Glomerular visceral epithelial cell (primary cell): ENCODE measurements at regions not wholly inside any gene's neighbourhood (a gene's known extent, or its start where the extent isn't known, plus 50 kb on each side); places are given as distances from the start of the nearest gene placed in this dataset.

ENCODE experiments used
- DNase-seq: peaks from one replicate; pipeline ENCODE4 v3.0.0-alpha.2; 2016; ENCODE audit errors: extremely low spot score

DNA sequence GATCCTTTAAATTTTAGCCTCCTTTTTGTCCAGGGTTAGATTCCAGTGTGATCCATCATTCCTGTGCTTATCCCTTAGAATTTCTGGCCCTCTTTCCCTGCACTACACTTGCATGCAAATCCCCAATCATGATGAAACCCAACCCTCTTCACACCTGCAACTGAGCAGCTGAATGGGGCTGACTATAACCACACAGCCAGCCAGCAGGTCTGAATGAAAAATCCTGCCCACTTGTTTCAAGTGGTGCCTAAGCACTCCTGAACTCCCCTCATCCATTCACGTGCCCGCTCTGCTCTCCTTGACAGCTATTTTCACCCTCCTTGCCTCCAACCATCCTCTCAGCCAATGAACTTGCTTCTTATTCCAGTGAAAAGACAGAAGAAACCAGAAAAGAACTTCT is 80.5 kb upstream of the AFF3 start:
- no peak for DNase-seq

GRCh38 chr2:100218552-100218951 is 76.2 kb upstream of the AFF3 start:
- no peak for DNase-seq

DNA sequence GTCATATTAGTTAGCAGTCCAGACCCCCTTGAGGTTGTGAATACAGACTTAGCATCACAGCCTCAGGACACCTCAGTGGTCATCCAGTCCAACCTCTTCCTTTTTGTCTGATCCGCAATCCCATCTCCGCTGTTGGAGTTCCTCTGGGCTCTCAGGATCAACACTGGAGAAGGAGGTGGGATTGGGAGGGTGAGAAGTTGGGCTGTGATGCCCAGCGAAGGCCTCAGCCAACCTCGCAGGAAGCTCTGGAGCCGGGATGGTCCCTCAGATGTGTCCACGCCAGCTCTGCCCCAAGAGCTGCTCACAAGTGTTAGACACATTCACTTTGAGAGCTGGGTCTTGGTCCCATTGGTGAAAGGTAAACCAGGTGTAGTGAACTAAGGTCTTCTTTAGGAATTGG is 74.9 kb upstream of the AFF3 start:
- no peak for DNase-seq

DNA sequence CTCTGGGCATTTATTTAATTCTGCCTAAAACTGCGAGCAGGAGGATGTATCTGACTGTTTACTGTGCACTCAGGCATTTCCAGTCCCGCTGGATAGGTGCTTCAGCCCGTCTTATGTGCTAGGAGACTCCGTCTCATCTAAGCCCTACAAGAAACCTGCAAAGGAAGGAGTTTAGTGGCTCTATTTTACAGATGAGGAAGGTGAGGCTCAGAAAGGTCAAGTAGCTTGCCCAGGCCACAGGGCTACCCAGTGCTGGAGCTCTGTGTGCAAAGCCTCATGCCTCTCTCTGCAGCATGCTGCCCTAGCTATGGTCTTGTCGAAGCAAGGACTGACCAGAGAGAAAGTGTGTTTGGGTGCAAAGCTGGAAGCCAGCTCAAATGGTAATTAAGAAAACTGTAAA is 73.6 kb upstream of the AFF3 start:
- DNase-seq: no peak

DNA sequence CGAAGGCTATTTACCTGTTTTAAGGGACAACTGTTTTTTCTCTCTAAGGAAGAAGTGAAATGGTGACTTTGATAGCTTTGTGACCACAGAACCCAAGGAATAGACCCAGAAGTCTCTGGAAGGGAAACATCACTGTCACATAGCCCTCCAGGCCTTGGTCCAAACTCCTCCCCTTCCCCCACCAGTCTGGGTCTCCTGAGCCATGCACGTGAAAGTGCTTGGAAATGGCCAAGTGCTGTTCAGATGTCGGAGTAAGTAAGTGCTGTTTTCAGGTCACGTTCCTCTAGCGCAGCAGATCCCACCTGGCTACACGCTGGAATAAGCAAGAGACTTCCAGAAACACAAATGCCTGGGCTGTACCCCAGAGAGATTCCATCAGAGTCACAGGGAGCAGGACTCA is 73.0 kb upstream of the AFF3 start:
- DNase-seq: no peak

- DNase-seq: no peak
Measured at GRCh38 chr2:100214265-100214971, 72.0 kb upstream of the AFF3 start.

- DNase-seq: no peak
Measured at GRCh38 chr2:100213595-100213994, 71.2 kb upstream of the AFF3 start.

DNA sequence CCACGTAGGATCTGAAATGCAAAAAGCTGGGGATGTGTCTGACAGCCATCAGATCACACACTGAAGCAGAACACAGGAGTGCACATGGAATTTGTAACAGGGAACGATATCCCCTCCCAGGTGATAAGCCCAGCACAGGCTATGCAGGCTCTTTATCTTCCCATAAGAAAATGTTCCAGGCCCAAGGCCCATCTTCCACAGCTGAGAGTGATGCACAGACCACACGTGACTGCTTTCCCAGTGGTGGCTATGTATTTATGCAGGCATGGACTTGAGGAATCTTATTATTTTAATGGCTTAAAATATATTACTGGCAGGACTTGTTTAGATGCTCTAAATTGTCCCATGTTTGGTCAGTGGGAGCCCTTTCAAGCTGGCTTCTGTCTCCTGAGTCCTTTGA is 70.5 kb upstream of the AFF3 start:
- no peak for DNase-seq

DNA sequence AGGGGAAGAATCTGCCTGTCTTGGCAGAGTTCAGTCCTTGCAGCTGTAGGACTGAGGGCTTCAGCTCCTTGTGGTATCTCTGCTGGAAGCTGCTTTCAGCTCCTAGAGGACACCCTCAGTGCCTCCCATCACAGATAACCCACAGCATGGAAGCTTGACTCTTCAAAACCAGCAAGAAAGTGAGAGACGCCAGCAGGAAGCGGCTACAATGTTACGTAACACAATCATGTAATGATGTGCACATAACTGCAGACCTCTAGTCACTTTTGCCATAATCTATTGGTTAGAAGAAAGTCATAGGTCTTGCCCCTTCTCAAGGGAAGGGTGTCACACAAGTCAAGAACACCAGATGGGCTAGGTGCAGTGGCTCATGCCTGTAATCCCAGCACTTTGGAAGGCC is 69.1 kb upstream of the AFF3 start:
- DNase-seq: no peak

GRCh38 chr2:100208141-100208770 is 65.9 kb upstream of the AFF3 start:
- no peak for DNase-seq

- DNase-seq: no peak
Measured at GRCh38 chr2:100207411-100207885, 65.1 kb upstream of the AFF3 start.

DNA sequence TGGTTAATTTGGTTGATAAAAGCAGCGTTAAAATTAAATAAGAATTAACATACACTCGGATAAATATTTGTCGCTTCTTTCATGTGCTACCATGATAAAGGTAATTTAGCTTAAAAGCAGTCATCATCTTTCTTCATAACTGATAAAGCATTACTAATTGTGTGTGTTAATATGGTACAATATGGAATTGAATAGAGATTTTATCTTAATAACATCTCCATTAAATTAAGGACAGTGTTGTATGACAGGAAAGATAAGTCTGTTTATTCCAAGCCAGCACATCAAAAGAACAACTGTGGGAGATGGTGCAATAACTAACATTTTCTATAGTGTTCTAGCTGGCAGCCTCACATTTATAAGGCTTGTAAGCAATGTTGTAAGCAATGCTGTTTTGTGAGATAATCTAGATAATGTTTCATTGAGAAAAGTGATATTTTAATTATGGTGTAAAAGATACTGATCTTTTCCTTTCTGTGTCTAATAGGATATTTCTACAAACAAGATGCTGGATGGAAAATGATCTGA is 64.4 kb upstream of the AFF3 start:
- no peak for DNase-seq

GRCh38 chr2:100205174-100205573 is 62.8 kb upstream of the AFF3 start:
- DNase-seq: no peak

- DNase-seq: no peak
Measured at GRCh38 chr2:100202567-100202966, 60.2 kb upstream of the AFF3 start.

- DNase-seq: no peak
Measured at GRCh38 chr2:100200985-100201384, 58.6 kb upstream of the AFF3 start.

DNA sequence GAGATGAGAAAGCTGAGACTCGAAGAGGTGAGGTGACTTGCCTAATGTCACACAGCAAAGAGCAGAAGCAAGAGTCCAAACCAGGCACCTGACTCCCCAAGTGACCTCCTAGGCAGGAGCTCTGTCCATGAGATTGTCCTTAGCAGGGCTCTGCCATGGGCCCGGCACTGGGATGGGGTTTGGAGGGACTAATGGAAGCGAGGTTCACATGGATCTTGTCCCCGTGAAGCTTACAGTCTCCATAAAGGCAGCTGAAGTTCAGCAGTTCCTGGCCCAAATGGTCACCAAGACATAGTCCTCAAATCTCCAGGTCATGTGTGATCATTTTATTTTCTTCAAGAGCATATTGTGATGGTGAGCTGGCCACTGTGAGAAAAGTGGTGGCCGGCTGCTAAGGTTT is 57.0 kb upstream of the AFF3 start:
- DNase-seq: no peak

GRCh38 chr2:100198461-100199230 is 56.3 kb upstream of the AFF3 start:
- peak; percentile 45 for DNase-seq

GRCh38 chr2:100197631-100198153 is 55.3 kb upstream of the AFF3 start:
- no peak for DNase-seq

DNA sequence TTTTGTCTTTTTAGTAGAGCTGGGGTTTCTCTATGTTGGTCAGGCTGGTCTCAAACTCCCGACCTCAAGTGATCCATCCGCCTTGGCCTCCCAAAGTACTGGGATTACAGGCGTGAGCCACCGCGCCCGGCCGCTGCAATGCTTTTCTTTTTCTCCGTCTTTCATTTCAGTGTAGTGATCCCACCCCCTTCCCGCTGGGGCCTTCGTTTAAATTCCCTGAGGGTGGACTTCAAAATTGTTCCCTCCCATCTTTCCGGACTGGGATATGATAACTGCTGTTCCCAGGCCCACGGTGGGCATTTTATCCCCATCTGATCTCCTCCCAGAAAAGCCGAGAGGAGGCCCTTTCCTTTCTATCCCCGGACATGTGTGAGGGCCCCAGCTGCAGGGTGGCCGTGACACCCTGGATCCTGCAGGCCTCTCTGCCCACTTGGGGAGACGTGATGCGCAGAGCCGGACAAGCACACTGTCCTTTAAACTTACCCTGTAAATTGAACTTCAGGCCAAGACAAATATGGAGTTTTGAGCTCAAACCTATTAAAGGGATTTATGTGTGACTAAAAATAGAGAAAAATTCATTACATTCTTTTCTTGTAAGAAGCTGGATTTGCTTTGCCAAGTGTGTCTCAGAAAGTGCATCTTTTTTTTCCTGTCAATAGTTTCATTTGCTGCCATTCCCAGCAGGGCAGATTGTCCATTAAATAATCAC is 54.5 kb upstream of the AFF3 start:
- no peak for DNase-seq

DNA sequence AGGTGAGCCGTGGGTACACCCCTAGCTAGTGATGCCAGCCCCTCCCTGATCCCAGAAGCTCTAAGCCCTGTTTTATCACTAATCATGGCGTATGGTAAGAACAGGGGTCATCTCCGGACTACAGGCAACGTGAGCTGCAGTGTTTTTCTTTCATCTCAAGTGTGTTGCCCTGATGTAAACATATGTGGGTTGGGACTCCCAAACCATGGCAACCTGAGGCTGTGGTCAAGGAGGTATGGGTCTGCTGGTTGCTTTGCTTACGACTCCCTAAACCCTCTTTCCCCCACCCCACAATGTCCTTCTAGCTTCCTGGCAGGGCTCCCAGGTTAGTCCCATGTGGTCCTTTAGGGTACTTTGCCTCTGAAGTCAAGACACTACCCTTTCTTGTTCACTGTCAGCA is 53.6 kb upstream of the AFF3 start:
- DNase-seq: no peak

DNA sequence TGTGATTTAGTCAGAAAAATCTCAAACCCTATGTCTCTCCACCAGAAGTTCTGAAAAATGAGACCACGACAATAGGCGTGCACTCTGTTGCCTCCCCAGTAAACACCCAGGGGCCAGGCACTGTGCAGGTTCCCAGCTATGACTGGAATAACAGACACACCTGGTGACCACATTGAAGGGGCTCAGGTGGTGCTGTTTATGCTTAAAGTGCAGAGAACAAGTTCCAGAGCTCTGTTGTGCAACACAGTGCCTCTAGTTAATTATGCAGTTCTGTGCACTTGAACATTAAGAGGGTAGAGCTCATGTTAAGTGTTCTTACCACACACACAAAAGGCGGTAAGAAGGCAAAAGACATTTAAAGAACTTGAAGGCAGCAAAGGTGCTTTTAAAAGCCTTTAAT is 52.6 kb upstream of the AFF3 start:
- DNase-seq: no peak

GRCh38 chr2:100193291-100193710 is 50.9 kb upstream of the AFF3 start:
- DNase-seq: no peak
